ENCODE measurements at regions not wholly inside any gene's neighbourhood (a gene's known extent, or its start where the extent isn't known, plus 50 kb on each side); places are given as distances from the start of the nearest gene placed in this dataset.

DNA sequence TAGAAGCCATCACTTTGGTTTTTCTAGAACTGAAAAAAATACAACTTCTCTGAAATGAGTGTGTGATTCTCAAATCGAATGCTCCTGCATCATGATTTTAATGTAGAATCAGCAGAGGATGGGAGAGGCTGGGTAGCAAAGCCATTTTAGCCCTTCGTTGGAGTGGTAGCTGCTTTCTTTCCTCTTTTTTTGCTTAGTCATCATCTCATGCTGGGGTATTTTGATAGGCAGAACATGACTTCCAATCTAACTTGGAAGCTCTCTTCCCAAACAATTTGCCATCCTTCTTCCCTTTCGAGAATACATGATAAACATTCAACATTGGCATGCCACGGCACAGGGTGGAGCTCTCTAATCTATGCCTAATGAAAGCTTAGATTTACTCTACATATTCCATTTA is 311.2 kb upstream of the LRATD1 start:
- DNase-seq (ENCODE audit: low read depth in 1 of 2, low spot score in 1 of 2) = no peak
- no peak for TF ChIP-seq CTCF (IDR thresholded peaks at IDR 0.05; ENCODE audit: low read depth, low read length)
- Histone ChIP-seq H3K36me3 (no peaks in the 10 kb centered on the region), H3K9me3 (ENCODE audit: low read depth) (no peaks in the 10 kb centered on the region), H3K27ac (no peak overlapping the region), H3K4me1 (ENCODE audit: low read depth) (no peaks in the 10 kb centered on the region), H3K27me3 (no peaks in the 10 kb centered on the region), H3K4me3 (no peak overlapping the region)

DNA sequence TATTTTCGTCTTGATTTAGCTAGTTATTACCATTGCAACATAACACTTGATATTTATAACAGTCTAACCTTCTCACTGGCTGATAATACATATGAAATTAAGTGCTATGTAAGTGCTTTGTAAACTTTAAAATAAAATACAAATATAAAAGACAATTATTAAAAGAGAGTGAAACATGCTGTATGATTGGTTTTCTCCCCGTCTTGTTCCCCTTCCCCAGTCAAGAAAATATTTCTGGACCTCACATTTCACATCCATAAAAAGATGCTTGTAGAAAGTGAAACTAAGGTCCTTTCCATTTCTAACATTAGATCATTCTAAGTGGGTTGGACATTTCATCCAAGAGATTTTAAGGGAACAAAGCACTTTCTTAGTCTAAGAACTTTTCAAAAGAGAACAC is 310.2 kb upstream of the LRATD1 start:
- H3K4me1 ChIP-seq (ENCODE audit: low read depth) = no peaks in the 10 kb centered on the region
- no peak overlapping the region for H3K27ac ChIP-seq
- no peak for DNase-seq (ENCODE audit: low read depth in 1 of 2, low spot score in 1 of 2)
- no peaks in the 10 kb centered on the region for H3K36me3 ChIP-seq
- no peak overlapping the region for H3K4me3 ChIP-seq
- H3K27me3 ChIP-seq = no peaks in the 10 kb centered on the region
- no peak for TF ChIP-seq CTCF (IDR thresholded peaks at IDR 0.05; ENCODE audit: low read depth, low read length)
- no peaks in the 10 kb centered on the region for H3K9me3 ChIP-seq (ENCODE audit: low read depth)

DNA sequence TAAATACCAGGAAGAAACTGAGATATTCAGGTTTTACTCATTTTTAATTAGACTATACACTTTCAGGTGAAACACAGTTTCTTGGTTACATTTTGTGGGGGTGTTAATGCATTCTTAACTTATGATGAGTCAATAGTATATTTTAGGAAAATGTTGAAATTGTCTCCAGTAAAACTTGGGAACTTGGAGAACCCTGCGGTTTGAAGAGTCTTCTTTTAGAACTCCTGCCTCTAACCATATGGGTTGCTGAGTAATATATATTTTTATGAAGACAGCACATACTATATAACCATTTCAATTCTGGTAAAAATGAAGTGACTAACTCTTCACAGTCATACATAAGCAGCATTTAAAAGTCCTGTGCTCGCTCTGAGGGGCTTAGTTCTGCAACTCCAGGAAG is 308.2 kb upstream of the LRATD1 start:
- Histone ChIP-seq H3K9me3 (ENCODE audit: low read depth) (no peaks in the 10 kb centered on the region), H3K27me3 (no peaks in the 10 kb centered on the region), H3K4me1 (ENCODE audit: low read depth) (no peaks in the 10 kb centered on the region), H3K36me3 (no peaks in the 10 kb centered on the region), H3K27ac (no peak overlapping the region), H3K4me3 (no peak overlapping the region)
- DNase-seq (ENCODE audit: low read depth in 1 of 2, low spot score in 1 of 2) = no peak
- no peak for TF ChIP-seq CTCF (IDR thresholded peaks at IDR 0.05; ENCODE audit: low read depth, low read length)

DNA sequence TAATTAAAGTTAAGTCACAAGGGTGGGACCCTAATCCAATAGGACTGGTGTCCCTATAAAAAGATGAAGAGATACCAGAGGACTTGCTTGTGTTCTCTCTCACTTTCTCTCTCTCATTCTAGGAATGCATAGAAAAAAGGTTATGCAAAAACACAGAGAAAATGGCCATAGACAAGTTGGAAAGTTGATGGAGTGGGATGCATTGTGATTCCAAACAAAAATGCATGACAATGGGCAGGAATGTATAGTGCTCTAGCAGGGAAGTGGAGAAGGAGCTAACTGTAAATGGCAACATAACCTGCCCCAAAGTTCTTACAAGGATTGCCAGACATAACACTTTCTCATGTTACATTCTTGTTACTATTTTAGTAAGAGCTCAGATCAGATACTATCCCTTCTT is 301.6 kb upstream of the LRATD1 start:
- no peaks in the 10 kb centered on the region for H3K9me3 ChIP-seq (ENCODE audit: low read depth)
- TF ChIP-seq CTCF (IDR thresholded peaks at IDR 0.05; ENCODE audit: low read depth, low read length) = no peak
- no peaks in the 10 kb centered on the region for H3K4me1 ChIP-seq (ENCODE audit: low read depth)
- H3K27me3 ChIP-seq = no peaks in the 10 kb centered on the region
- no peak overlapping the region for H3K4me3 ChIP-seq
- H3K36me3 ChIP-seq = no peaks in the 10 kb centered on the region
- no peak for DNase-seq (ENCODE audit: low read depth in 1 of 2, low spot score in 1 of 2)
- no peak overlapping the region for H3K27ac ChIP-seq

DNA sequence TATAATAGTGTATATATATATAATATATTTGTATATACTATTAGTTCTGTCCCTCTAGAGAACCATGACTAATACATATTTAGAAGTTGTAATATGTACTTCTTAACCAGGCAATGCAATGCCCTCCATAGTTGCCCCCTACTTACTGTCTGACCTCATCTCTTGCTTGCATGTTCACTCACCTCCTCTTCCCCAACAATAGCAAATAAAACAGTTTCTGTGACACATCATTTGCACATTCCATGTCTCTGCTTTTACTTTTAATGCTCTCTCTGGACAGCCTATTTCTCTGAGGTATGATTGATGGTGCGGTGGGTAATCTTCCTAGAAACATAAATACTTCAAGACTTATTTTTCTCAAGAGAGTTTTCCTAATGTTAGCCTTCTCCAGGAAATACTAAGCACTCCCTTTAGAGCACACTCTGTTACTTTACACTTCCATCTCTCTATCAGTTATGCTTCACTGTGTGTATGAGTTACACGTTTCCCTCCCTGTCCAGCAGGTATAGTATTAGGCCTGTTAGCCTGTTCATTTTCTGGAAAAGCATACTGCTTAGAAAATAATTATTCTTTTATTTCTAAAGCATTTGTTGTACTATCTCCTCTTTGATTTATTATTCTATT is 295.6 kb upstream of the LRATD1 start:
- Histone ChIP-seq H3K9me3 (ENCODE audit: low read depth) (no peaks in the 10 kb centered on the region), H3K27me3 (no peaks in the 10 kb centered on the region), H3K4me3 (no peak overlapping the region), H3K4me1 (ENCODE audit: low read depth) (no peaks in the 10 kb centered on the region), H3K36me3 (no peaks in the 10 kb centered on the region), H3K27ac (no peak overlapping the region)
- no peak for DNase-seq (ENCODE audit: low read depth in 1 of 2, low spot score in 1 of 2)
- TF ChIP-seq CTCF (IDR thresholded peaks at IDR 0.05; ENCODE audit: low read depth, low read length) = no peak

DNA sequence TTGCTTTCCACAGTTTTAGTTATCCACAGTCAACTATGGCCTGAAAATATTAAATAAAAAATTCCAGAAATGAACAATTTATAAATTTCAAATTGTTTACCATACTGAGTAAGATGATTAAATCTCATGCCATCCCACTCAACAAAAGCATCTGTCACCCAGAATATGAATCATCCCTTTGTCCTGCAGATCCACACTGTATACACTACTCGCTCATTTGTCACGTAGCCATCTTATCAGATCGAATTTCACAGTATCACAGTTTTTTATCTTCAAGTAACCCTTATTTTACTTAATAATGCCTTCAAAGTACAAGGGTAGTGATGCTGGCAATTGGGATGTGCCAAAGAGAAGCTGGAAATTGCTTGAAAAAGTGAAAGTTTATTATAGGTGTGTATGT is 291.8 kb upstream of the LRATD1 start:
- H3K9me3 ChIP-seq (ENCODE audit: low read depth) = no peaks in the 10 kb centered on the region
- no peak overlapping the region for H3K27ac ChIP-seq
- no peak overlapping the region for H3K4me3 ChIP-seq
- no peaks in the 10 kb centered on the region for H3K4me1 ChIP-seq (ENCODE audit: low read depth)
- DNase-seq (ENCODE audit: low read depth in 1 of 2, low spot score in 1 of 2) = no peak
- H3K27me3 ChIP-seq = no peaks in the 10 kb centered on the region
- TF ChIP-seq CTCF (IDR thresholded peaks at IDR 0.05; ENCODE audit: low read depth, low read length) = no peak
- no peaks in the 10 kb centered on the region for H3K36me3 ChIP-seq

Data from cardiac muscle cell (in vitro differentiated cells and primary cell).